SH-SY5Y (cell line): ENCODE measurements at regions not wholly inside any gene's neighbourhood (a gene's known extent, or its start where the extent isn't known, plus 50 kb on each side); places are given as distances from the start of the nearest gene placed in this dataset.

Experiments used
- GATA2 ChIP-seq: IDR thresholded peaks from 2 replicates; pipeline ENCODE4 v1.6.1; 2011; ENCODE audit warnings: mild to moderate bottlenecking, low read depth, low read length
- GATA3 ChIP-seq: IDR thresholded peaks from 2 replicates; pipeline ENCODE4 v1.6.1; 2011; ENCODE audit warnings: low read depth, mild to moderate bottlenecking, low read length, moderate library complexity

- TF ChIP-seq GATA3: no peak
- no peak for TF ChIP-seq GATA2
Observed at GRCh38 chr5:89190515-89191265, 307.7 kb upstream of the MEF2C start.
